ENCODE measurements at regions not wholly inside any gene's neighbourhood (a gene's known extent, or its start where the extent isn't known, plus 50 kb on each side); places are given as distances from the start of the nearest gene placed in this dataset.

DNA sequence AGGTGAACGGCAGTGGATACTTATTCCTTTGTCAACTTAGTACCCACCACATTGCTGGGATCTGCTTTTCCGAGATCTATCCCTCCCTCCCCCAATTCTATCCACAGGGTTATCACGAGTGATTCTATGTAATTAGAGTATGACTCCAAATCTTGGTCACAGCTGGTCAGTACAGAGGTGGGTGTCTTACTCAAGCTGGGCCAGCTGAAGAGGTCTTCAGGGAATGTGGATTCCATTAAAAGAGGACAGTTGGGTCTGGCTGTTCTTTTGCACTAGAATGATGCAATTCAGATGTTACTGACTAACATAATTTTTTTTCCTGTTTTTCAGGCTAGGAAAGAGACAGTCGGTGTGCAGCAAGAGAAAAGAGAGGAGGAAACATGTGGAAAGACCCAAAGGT, 92.3 kb downstream of the HS3ST1 start:
- Histone ChIP-seq H2AK5ac (ENCODE audit: low read depth, low read length) (no peak overlapping the region), H2AFZ (replicated peaks; ENCODE audit: low read length, poor library complexity) (no peak overlapping the region), H3K56ac (ENCODE audit: extremely low read depth, insufficient read depth, low read length) (no peak overlapping the region), H3K27me3 (ENCODE audit: control insufficient read depth, insufficient read depth, low read length) (no peaks in the 10 kb centered on the region), H2BK15ac (ENCODE audit: low read depth, low read length) (no peak overlapping the region), H3K9ac (ENCODE audit: low read depth, low read length) (no peak overlapping the region), H4K91ac (ENCODE audit: insufficient read depth, low read depth, low read length) (no peak overlapping the region), H3K4me2 (ENCODE audit: low read depth, low read length) (no peak overlapping the region), H4K8ac (ENCODE audit: low read depth in 2 of 2, low read length in 2 of 2) (no peak overlapping the region), H2BK20ac (ENCODE audit: low read depth, low read length) (no peak overlapping the region), H3K9me1 (ENCODE audit: insufficient read depth, low read length) (no peaks in the 10 kb centered on the region), H2BK5ac (ENCODE audit: low read depth, low read length, poor library complexity, severe bottlenecking) (no peak overlapping the region), H2AK9ac (replicated peaks; ENCODE audit: low read depth, low read length, poor library complexity) (no peak overlapping the region), H4K5ac (ENCODE audit: low read depth, low read length) (no peak overlapping the region), H3K4me3 (ENCODE audit: insufficient read depth, low read depth, low read length) (no peak overlapping the region), H3K18ac (ENCODE audit: low read depth, low read length) (no peak overlapping the region), H3K36me3 (ENCODE audit: control insufficient read depth, insufficient read depth, low read length) (no peaks in the 10 kb centered on the region), H3K79me1 (ENCODE audit: low read depth in 1 of 2, low read length in 2 of 2) (no peaks in the 10 kb centered on the region), H4K20me1 (ENCODE audit: insufficient read depth, low read length) (no peaks in the 10 kb centered on the region), H3K23ac (ENCODE audit: low read depth, low read length) (no peak overlapping the region), H3K14ac (replicated peaks; ENCODE audit: low read depth, low read length) (no peak overlapping the region), H3K4ac (ENCODE audit: low read depth, low read length) (no peak overlapping the region), H2BK120ac (ENCODE audit: low read depth, low read length) (no peak overlapping the region), H3K9me3 (ENCODE audit: control insufficient read depth, insufficient read depth, low read length) (no peaks in the 10 kb centered on the region; the same call in 1 of the 2 replicates), H3K4me1 (ENCODE audit: control insufficient read depth, insufficient read depth, low read length) (no peaks in the 10 kb centered on the region), H3K27ac (ENCODE audit: insufficient read depth, low read length) (no peak overlapping the region)
- ChIA-PET CTCF (no interaction called here), POLR2A (ENCODE audit: unreplicated experiment) (no interaction called here)
- BruUV-seq (replicated peaks): no TSS peak
- dilution Hi-C loops (cut with HindIII; ENCODE audit: low sequenced_read_pairs, unreplicated experiment): no loop called here
- intact Hi-C loops (cut with micrococcal nuclease): no loop called here
- ATAC-seq (ENCODE audit: low read depth): no peak
- no CpG with 5 or more reads among the region's 4 CpGs for WGBS, 2 experiments (ENCODE audit: extremely low coverage in 2 of 2, insufficient read length in 1 of 2)
- TF ChIP-seq CEBPB (IDR thresholded peaks at IDR 0.05; ENCODE audit: low read depth, low read length): no peak
- TF ChIP-seq, protein P1, sequence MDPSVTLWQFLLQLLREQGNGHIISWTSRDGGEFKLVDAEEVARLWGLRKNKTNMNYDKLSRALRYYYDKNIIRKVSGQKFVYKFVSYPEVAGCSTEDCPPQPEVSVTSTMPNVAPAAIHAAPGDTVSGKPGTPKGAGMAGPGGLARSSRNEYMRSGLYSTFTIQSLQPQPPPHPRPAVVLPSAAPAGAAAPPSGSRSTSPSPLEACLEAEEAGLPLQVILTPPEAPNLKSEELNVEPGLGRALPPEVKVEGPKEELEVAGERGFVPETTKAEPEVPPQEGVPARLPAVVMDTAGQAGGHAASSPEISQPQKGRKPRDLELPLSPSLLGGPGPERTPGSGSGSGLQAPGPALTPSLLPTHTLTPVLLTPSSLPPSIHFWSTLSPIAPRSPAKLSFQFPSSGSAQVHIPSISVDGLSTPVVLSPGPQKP (IDR thresholded peaks at IDR 0.05; ENCODE audit: borderline replicate concordance, low read depth, low read length): no peak
- no peak for TF ChIP-seq RFX5 (IDR thresholded peaks at IDR 0.05; ENCODE audit: low read depth, low read length)
- no peak for TF ChIP-seq RAD21 (IDR thresholded peaks at IDR 0.05; ENCODE audit: low read length)
- TF ChIP-seq POLR2A (IDR thresholded peaks at IDR 0.05; ENCODE audit: low read depth, low read length): no peak
- no peak for TF ChIP-seq SMC3 (IDR thresholded peaks at IDR 0.05; ENCODE audit: low read depth, low read length)
- TF ChIP-seq, protein P2, sequence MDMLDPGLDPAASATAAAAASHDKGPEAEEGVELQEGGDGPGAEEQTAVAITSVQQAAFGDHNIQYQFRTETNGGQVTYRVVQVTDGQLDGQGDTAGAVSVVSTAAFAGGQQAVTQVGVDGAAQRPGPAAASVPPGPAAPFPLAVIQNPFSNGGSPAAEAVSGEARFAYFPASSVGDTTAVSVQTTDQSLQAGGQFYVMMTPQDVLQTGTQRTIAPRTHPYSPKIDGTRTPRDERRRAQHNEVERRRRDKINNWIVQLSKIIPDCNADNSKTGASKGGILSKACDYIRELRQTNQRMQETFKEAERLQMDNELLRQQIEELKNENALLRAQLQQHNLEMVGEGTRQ (IDR thresholded peaks at IDR 0.05; ENCODE audit: low read depth, low read length): no peak
- no peak for TF ChIP-seq NFE2L2 (IDR thresholded peaks at IDR 0.05; ENCODE audit: low read depth, low read length)
- TF ChIP-seq CHD1 (IDR thresholded peaks at IDR 0.05; ENCODE audit: low read depth, low read length): no peak
- no peak for TF ChIP-seq MAFK (IDR thresholded peaks at IDR 0.05; ENCODE audit: low read depth, low read length)
- no peak for TF ChIP-seq RCOR1 (IDR thresholded peaks at IDR 0.05; ENCODE audit: insufficient replicate concordance, low read length)
- no peak for TF ChIP-seq BHLHE40 (IDR thresholded peaks at IDR 0.05; ENCODE audit: low read depth, low read length)
- TF ChIP-seq MAZ (IDR thresholded peaks at IDR 0.05; ENCODE audit: borderline replicate concordance, low read depth, low read length): no peak
- TF ChIP-seq, protein P3, sequence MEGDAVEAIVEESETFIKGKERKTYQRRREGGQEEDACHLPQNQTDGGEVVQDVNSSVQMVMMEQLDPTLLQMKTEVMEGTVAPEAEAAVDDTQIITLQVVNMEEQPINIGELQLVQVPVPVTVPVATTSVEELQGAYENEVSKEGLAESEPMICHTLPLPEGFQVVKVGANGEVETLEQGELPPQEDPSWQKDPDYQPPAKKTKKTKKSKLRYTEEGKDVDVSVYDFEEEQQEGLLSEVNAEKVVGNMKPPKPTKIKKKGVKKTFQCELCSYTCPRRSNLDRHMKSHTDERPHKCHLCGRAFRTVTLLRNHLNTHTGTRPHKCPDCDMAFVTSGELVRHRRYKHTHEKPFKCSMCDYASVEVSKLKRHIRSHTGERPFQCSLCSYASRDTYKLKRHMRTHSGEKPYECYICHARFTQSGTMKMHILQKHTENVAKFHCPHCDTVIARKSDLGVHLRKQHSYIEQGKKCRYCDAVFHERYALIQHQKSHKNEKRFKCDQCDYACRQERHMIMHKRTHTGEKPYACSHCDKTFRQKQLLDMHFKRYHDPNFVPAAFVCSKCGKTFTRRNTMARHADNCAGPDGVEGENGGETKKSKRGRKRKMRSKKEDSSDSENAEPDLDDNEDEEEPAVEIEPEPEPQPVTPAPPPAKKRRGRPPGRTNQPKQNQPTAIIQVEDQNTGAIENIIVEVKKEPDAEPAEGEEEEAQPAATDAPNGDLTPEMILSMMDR (conservative IDR thresholded peaks at IDR 0.05; ENCODE audit: low read depth, low read length): no peak
- no peak for TF ChIP-seq MXI1 (IDR thresholded peaks at IDR 0.05; ENCODE audit: borderline replicate concordance, low read depth, low read length)
- TF ChIP-seq FOS (IDR thresholded peaks at IDR 0.05; ENCODE audit: low read depth, low read length): no peak
- in situ Hi-C loops (cut with MboI; ENCODE audit: low sequenced_read_pairs): no loop called here
- no peak for DNase-seq

Data from IMR-90 (cell line).